GM18508 (cell line): ENCODE measurements at regions not wholly inside any gene's neighbourhood (a gene's known extent, or its start where the extent isn't known, plus 50 kb on each side); places are given as distances from the start of the nearest gene placed in this dataset.
"Not testable (repeated sequence)": the region's sequence is repeated elsewhere in the genome, so short reads cannot be mapped to it uniquely, and the experiment has no call there.

ENCODE experiments used
- ATAC-seq: cut with Tn5 transposase; IDR thresholded peaks from one replicate; pipeline ENCODE4 v1.9.1; 2021; ENCODE audit warnings: moderate number of reproducible peaks; ENCODE audit not compliant: insufficient read depth, unreplicated experiment

GRCh38 chr11:96680211-96681018, 290.6 kb downstream of the JRKL start:
- no peak for ATAC-seq

- no peak for ATAC-seq
Observed at GRCh38 chr11:96681019-96681716, 291.4 kb downstream of the JRKL start.

- ATAC-seq, result no peak
Observed at GRCh38 chr11:96694338-96694737, 304.5 kb downstream of the JRKL start.

- ATAC-seq, result no peak
Observed at GRCh38 chr11:96696731-96697130, 306.9 kb downstream of the JRKL start.

- no peak for ATAC-seq
Observed at GRCh38 chr11:96697466-96697865, 307.7 kb downstream of the JRKL start.

- ATAC-seq, result no peak
Observed at GRCh38 chr11:96704847-96705246, 315.0 kb downstream of the JRKL start.

- no peak for ATAC-seq
Observed at GRCh38 chr11:96706761-96707160, 316.9 kb downstream of the JRKL start.

GRCh38 chr11:96707273-96707672, 317.5 kb downstream of the JRKL start:
- no peak for ATAC-seq

- ATAC-seq, result no peak
Observed at GRCh38 chr11:96708219-96708878, 318.5 kb downstream of the JRKL start.

- ATAC-seq, result no peak
Observed at GRCh38 chr11:96713301-96713700, 323.5 kb downstream of the JRKL start.

GRCh38 chr11:96714689-96715088, 324.9 kb downstream of the JRKL start:
- ATAC-seq, result no peak

GRCh38 chr11:96715208-96715607, 325.4 kb downstream of the JRKL start:
- ATAC-seq, result no peak

GRCh38 chr11:96736601-96737000, 346.8 kb downstream of the JRKL start:
- ATAC-seq, result no peak

- no peak for ATAC-seq
Observed at GRCh38 chr11:96738311-96738710, 348.5 kb downstream of the JRKL start.

GRCh38 chr11:96741068-96741467, 351.3 kb downstream of the JRKL start:
- ATAC-seq, result no peak

- ATAC-seq, result no peak
Observed at GRCh38 chr11:96744697-96745096, 354.9 kb downstream of the JRKL start.

- ATAC-seq, result no peak
Observed at GRCh38 chr11:96748639-96749370, 359.0 kb downstream of the JRKL start.

GRCh38 chr11:96751807-96752206, 362.0 kb downstream of the JRKL start:
- ATAC-seq, result not testable (repeated sequence)

GRCh38 chr11:96752221-96752620, 362.4 kb downstream of the JRKL start:
- no peak for ATAC-seq

GRCh38 chr11:96753997-96754396, 364.2 kb downstream of the JRKL start:
- ATAC-seq, result no peak

GRCh38 chr11:96755209-96755608, 365.4 kb downstream of the JRKL start:
- no peak for ATAC-seq
